ENCODE measurements at regions not wholly inside any gene's neighbourhood (a gene's known extent, or its start where the extent isn't known, plus 50 kb on each side); places are given as distances from the start of the nearest gene placed in this dataset.

DNA sequence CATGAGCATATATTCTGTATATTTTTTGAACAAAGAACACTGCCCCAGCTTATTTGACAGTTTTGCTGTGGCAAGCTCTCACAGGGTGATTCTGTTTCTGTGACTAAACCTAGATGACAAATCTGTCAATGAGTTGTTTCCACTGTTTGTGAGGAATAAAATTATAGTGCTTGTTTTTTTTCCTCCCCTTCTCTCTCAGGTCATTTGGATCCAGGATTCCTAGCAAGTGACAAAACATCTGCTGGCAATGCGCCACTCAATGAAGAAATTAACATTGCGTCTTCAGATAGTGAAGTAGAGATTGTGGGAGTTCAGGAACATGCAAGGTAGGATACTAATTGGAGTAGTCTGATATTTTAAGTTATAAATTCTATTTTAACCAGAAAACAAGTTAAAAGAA lies 149.3 kb downstream of the HAUS1 start:
- TF ChIP-seq, protein P1, sequence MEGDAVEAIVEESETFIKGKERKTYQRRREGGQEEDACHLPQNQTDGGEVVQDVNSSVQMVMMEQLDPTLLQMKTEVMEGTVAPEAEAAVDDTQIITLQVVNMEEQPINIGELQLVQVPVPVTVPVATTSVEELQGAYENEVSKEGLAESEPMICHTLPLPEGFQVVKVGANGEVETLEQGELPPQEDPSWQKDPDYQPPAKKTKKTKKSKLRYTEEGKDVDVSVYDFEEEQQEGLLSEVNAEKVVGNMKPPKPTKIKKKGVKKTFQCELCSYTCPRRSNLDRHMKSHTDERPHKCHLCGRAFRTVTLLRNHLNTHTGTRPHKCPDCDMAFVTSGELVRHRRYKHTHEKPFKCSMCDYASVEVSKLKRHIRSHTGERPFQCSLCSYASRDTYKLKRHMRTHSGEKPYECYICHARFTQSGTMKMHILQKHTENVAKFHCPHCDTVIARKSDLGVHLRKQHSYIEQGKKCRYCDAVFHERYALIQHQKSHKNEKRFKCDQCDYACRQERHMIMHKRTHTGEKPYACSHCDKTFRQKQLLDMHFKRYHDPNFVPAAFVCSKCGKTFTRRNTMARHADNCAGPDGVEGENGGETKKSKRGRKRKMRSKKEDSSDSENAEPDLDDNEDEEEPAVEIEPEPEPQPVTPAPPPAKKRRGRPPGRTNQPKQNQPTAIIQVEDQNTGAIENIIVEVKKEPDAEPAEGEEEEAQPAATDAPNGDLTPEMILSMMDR (IDR thresholded peaks at IDR 0.05), result no peak
- no peak for TF ChIP-seq POLR2A (IDR thresholded peaks at IDR 0.05)

All from Peyer's patch (tissue), 4 donors.